ENCODE measurements at regions not wholly inside any gene's neighbourhood (a gene's known extent, or its start where the extent isn't known, plus 50 kb on each side); places are given as distances from the start of the nearest gene placed in this dataset.

DNA sequence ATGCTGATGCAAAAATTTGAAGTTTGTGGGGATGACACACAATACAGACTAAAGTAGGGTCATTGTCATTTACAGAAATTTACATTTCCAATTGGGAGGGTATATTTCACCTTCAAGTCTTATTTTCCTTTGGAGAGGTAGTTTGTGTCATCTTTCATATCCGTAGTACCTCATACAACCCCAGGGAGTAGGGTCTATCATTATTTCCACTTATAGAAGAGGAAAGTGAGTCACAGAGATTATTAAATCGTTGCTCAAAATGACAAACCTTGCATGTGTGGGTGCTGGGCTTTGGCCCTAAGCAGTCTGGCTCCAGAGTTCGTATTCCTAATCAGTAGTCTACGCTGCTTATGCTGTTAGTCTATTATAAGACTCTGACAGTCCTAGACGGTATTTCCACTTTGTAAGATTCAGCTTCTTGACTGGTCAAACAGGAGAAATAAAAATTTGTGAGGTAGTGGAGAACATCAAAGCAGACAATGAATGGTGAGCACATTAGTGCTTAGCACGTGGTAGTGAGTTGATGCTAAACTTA, 516.5 kb downstream of the PCDH7 start:
- Histone ChIP-seq H3K9me3 (replicated peaks in 1 of 3) (no peaks in the 10 kb centered on the region), H3K27ac (no peak overlapping the region), H3K4me3 (no peak overlapping the region), H3K36me3 (replicated peaks in 1 of 2) (no peaks in the 10 kb centered on the region), H3K4me1 (replicated peaks in 1 of 2) (no peaks in the 10 kb centered on the region), H3K27me3 (no peaks in the 10 kb centered on the region)
- TF ChIP-seq, protein P1, sequence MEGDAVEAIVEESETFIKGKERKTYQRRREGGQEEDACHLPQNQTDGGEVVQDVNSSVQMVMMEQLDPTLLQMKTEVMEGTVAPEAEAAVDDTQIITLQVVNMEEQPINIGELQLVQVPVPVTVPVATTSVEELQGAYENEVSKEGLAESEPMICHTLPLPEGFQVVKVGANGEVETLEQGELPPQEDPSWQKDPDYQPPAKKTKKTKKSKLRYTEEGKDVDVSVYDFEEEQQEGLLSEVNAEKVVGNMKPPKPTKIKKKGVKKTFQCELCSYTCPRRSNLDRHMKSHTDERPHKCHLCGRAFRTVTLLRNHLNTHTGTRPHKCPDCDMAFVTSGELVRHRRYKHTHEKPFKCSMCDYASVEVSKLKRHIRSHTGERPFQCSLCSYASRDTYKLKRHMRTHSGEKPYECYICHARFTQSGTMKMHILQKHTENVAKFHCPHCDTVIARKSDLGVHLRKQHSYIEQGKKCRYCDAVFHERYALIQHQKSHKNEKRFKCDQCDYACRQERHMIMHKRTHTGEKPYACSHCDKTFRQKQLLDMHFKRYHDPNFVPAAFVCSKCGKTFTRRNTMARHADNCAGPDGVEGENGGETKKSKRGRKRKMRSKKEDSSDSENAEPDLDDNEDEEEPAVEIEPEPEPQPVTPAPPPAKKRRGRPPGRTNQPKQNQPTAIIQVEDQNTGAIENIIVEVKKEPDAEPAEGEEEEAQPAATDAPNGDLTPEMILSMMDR (IDR thresholded peaks at IDR 0.05) = no peak
- TF ChIP-seq POLR2A (IDR thresholded peaks at IDR 0.05) = no peak
- WGBS, 4 donors = 74 to 83% (median 79%) methylated on average over 6 of the region's 6 CpGs
- intact Hi-C loops (cut with DNase I) = no loop called here
- DNase-seq = no peak

DNA sequence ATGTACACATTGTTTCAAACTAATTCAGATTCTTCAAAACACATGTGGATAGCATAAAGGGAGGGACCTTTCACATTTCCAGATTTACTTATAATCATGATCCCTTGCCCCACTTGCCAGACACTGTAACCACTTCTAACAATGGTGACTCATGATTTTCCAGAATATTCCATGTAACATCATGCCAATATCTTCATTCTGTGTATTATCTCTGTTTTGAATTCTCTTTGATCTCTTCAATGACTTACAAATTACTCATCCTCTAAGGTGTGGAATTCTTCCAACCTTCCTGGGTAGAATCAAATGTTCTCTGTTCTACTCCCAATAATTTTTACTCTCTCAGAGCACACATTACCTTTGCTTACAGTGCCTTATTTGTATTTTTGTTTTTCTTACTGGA, 517.1 kb downstream of the PCDH7 start:
- no peaks in the 10 kb centered on the region for H3K4me1 ChIP-seq (replicated peaks in 1 of 2)
- H3K27ac ChIP-seq = no peak overlapping the region
- H3K4me3 ChIP-seq = no peak overlapping the region
- intact Hi-C loops (cut with DNase I) = no loop called here
- H3K27me3 ChIP-seq = no peaks in the 10 kb centered on the region
- TF ChIP-seq POLR2A (IDR thresholded peaks at IDR 0.05) = no peak
- TF ChIP-seq, protein P1 (IDR thresholded peaks at IDR 0.05) = no peak
- DNase-seq = no peak
- H3K36me3 ChIP-seq (replicated peaks in 1 of 2) = no peaks in the 10 kb centered on the region
- H3K9me3 ChIP-seq (replicated peaks in 1 of 3) = no peaks in the 10 kb centered on the region

DNA sequence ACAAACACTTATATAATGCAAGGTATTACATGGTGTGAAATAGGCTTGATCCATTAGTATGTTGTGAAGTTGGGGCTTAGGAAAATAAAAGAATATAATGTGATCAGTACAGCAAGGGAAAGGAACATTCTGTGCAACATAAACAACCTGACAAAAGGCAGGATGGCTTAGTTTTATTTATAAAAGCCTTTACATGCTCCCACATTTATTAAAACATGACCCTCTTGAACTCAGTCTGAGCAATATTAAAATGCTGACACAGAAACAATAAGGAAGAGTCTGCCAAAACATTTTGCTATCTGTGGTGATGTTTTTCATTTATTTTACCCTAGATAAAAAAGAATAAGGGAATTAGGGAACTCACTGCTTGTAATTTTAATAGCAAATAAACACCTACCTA, 519.7 kb downstream of the PCDH7 start:
- no peaks in the 10 kb centered on the region for H3K4me1 ChIP-seq (replicated peaks in 1 of 2)
- H3K4me3 ChIP-seq = no peak overlapping the region
- TF ChIP-seq, protein P1 (IDR thresholded peaks at IDR 0.05) = no peak
- TF ChIP-seq POLR2A (IDR thresholded peaks at IDR 0.05) = no peak
- H3K9me3 ChIP-seq (replicated peaks in 1 of 3) = no peaks in the 10 kb centered on the region
- no peaks in the 10 kb centered on the region for H3K27me3 ChIP-seq
- no peak overlapping the region for H3K27ac ChIP-seq
- intact Hi-C loops (cut with DNase I) = no loop called here
- no peak for DNase-seq
- no peaks in the 10 kb centered on the region for H3K36me3 ChIP-seq (replicated peaks in 1 of 2)

- TF ChIP-seq, protein P1 (IDR thresholded peaks at IDR 0.05) = no peak
- no peak for TF ChIP-seq POLR2A (IDR thresholded peaks at IDR 0.05)
- no peak overlapping the region for H3K27ac ChIP-seq
- no peaks in the 10 kb centered on the region for H3K9me3 ChIP-seq (replicated peaks in 1 of 3)
- no peaks in the 10 kb centered on the region for H3K27me3 ChIP-seq
- H3K36me3 ChIP-seq (replicated peaks in 1 of 2) = no peaks in the 10 kb centered on the region
- intact Hi-C loops (cut with DNase I) = no loop called here
- H3K4me1 ChIP-seq (replicated peaks in 1 of 2) = no peaks in the 10 kb centered on the region
- WGBS, 4 donors = 46 to 68% (median 54%) methylated on average over 1 of the region's 1 CpG
- H3K4me3 ChIP-seq = no peak overlapping the region
- DNase-seq = no peak
These were observed 521.4 kb downstream of the PCDH7 start for GRCh38 chr4:31241504-31242106.

Data from adrenal gland (tissue), 9 donors.